HFFc6 (cell line): ENCODE measurements at regions not wholly inside any gene's neighbourhood (a gene's known extent, or its start where the extent isn't known, plus 50 kb on each side); places are given as distances from the start of the nearest gene placed in this dataset.

Experiments used
- DNase-seq: peaks from one replicate; pipeline ENCODE4 v3.0.0-alpha.2; 2018
- H3K27ac Mint-ChIP-seq: 2 replicates; pipeline ENCODE4 v1.8.0; 2020; ENCODE audit warnings: mild to moderate bottlenecking, mixed read lengths
- H3K27me3 Mint-ChIP-seq: 2 replicates; pipeline ENCODE4 v1.8.0; 2021; ENCODE audit warnings: mild to moderate bottlenecking, moderate library complexity, mixed read lengths; ENCODE audit not compliant: insufficient read depth
- H3K36me3 Mint-ChIP-seq: 2 replicates; pipeline ENCODE4 v1.8.0; 2021; ENCODE audit warnings: low read depth, mixed read lengths
- H3K4me1 Mint-ChIP-seq: 2 replicates; pipeline ENCODE4 v1.8.0; 2020; ENCODE audit warnings: low read depth, mixed read lengths
- H3K4me3 Mint-ChIP-seq: 2 replicates; pipeline ENCODE4 v1.8.0; 2020; ENCODE audit warnings: mild to moderate bottlenecking, moderate library complexity, mixed read lengths
- H3K9me3 Mint-ChIP-seq: 2 replicates; pipeline ENCODE4 v1.8.0; 2020; ENCODE audit warnings: mild to moderate bottlenecking, mixed read lengths
- CTCF ChIP-seq: fragments of 200-600 bp; sonication (generic); IDR thresholded peaks from 2 replicates; pipeline ENCODE4 v1.5.0; 2021; ENCODE audit warnings: antibody characterized with exemption, mild to moderate bottlenecking

- TF ChIP-seq CTCF = no peak
- no peaks in the 10 kb centered on the region; the same call in none of the 2 replicates for H3K27me3 Mint-ChIP-seq
- H3K27ac Mint-ChIP-seq = no peak overlapping the region
- 0 out of 2 replicates have a peak, but pooled peaks cover 6% of the 10 kb centered on the region for H3K36me3 Mint-ChIP-seq
- no peak for DNase-seq
- H3K9me3 Mint-ChIP-seq = peaks cover 34% of the 10 kb centered on the region
- H3K4me1 Mint-ChIP-seq = no peaks in the 10 kb centered on the region
- no peak overlapping the region for H3K4me3 Mint-ChIP-seq
Measured at GRCh38 chr14:41374092-41374491, 232.6 kb upstream of the LRFN5 start.

- H3K4me3 Mint-ChIP-seq = no peak overlapping the region
- peaks cover 42% of the 10 kb centered on the region for H3K9me3 Mint-ChIP-seq
- no peaks in the 10 kb centered on the region for H3K36me3 Mint-ChIP-seq
- H3K27me3 Mint-ChIP-seq = no peaks in the 10 kb centered on the region
- no peaks in the 10 kb centered on the region for H3K4me1 Mint-ChIP-seq
- DNase-seq = no peak
- TF ChIP-seq CTCF = no peak
- no peak overlapping the region for H3K27ac Mint-ChIP-seq
Measured at GRCh38 chr14:41362139-41362538, 244.5 kb upstream of the LRFN5 start.

- Mint-ChIP-seq H3K4me3 (no peak overlapping the region), H3K27ac (no peak overlapping the region), H3K9me3 (peaks cover 34% of the 10 kb centered on the region), H3K4me1 (no peaks in the 10 kb centered on the region), H3K27me3 (no peaks in the 10 kb centered on the region), H3K36me3 (no peaks in the 10 kb centered on the region)
- DNase-seq = no peak
- TF ChIP-seq CTCF = no peak
Measured at GRCh38 chr14:41360126-41360525, 246.6 kb upstream of the LRFN5 start.

- TF ChIP-seq CTCF = no peak
- no peak for DNase-seq
- H3K27me3 Mint-ChIP-seq = no peaks in the 10 kb centered on the region
- no peaks in the 10 kb centered on the region for H3K36me3 Mint-ChIP-seq
- no peak overlapping the region for H3K4me3 Mint-ChIP-seq
- no peak overlapping the region for H3K27ac Mint-ChIP-seq
- H3K4me1 Mint-ChIP-seq = no peaks in the 10 kb centered on the region
- H3K9me3 Mint-ChIP-seq = peaks cover 39% of the 10 kb centered on the region
Measured at GRCh38 chr14:41355866-41356265, 250.8 kb upstream of the LRFN5 start.

- no peak overlapping the region for H3K4me3 Mint-ChIP-seq
- peaks cover 31% of the 10 kb centered on the region for H3K9me3 Mint-ChIP-seq
- no peaks in the 10 kb centered on the region for H3K36me3 Mint-ChIP-seq
- H3K4me1 Mint-ChIP-seq = no peaks in the 10 kb centered on the region
- no peaks in the 10 kb centered on the region for H3K27me3 Mint-ChIP-seq
- no peak for TF ChIP-seq CTCF
- H3K27ac Mint-ChIP-seq = no peak overlapping the region
- no peak for DNase-seq
Measured at GRCh38 chr14:41350476-41350875, 256.2 kb upstream of the LRFN5 start.
